ENCODE measurements at regions not wholly inside any gene's neighbourhood (a gene's known extent, or its start where the extent isn't known, plus 50 kb on each side); places are given as distances from the start of the nearest gene placed in this dataset.

GRCh38 chr22:47567126-47568090, 805.0 kb downstream of the TBC1D22A start:
- no peak for TF ChIP-seq EZH2 (IDR thresholded peaks at IDR 0.05; ENCODE audit: insufficient read depth, poor library complexity, severe bottlenecking)
- no peak for TF ChIP-seq EZH2phosphoT487 (IDR thresholded peaks at IDR 0.05; ENCODE audit: insufficient read depth, low read depth)
